ENCODE measurements at regions not wholly inside any gene's neighbourhood (a gene's known extent, or its start where the extent isn't known, plus 50 kb on each side); places are given as distances from the start of the nearest gene placed in this dataset.

- intact Hi-C loops (cut with micrococcal nuclease), result no loop called here
Observed at GRCh38 chr10:111967116-111967515, 216.4 kb downstream of the GPAM start.

GRCh38 chr10:111967547-111967946, 216.0 kb downstream of the GPAM start:
- no peak for DNase-seq
- no peaks in the 10 kb centered on the region for H3K4me1 ChIP-seq
- TF ChIP-seq, protein P1, sequence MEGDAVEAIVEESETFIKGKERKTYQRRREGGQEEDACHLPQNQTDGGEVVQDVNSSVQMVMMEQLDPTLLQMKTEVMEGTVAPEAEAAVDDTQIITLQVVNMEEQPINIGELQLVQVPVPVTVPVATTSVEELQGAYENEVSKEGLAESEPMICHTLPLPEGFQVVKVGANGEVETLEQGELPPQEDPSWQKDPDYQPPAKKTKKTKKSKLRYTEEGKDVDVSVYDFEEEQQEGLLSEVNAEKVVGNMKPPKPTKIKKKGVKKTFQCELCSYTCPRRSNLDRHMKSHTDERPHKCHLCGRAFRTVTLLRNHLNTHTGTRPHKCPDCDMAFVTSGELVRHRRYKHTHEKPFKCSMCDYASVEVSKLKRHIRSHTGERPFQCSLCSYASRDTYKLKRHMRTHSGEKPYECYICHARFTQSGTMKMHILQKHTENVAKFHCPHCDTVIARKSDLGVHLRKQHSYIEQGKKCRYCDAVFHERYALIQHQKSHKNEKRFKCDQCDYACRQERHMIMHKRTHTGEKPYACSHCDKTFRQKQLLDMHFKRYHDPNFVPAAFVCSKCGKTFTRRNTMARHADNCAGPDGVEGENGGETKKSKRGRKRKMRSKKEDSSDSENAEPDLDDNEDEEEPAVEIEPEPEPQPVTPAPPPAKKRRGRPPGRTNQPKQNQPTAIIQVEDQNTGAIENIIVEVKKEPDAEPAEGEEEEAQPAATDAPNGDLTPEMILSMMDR (IDR thresholded peaks at IDR 0.05; ENCODE audit: borderline replicate concordance), result no peak
- H3K9me3 ChIP-seq (replicated peaks), result peaks cover 9% of the 10 kb centered on the region
- H3K27me3 ChIP-seq (ENCODE audit: low read depth), result no peaks in the 10 kb centered on the region
- intact Hi-C loops (cut with micrococcal nuclease), result no loop called here
- H3K36me3 ChIP-seq, result no peaks in the 10 kb centered on the region
- no peak overlapping the region for H3K4me3 ChIP-seq
- no peak overlapping the region for H3K27ac ChIP-seq (replicated peaks)

More at GRCh38 chr10:111967116-111967515, 216.4 kb downstream of the GPAM start:
- H3K4me3 ChIP-seq, result no peak overlapping the region
- H3K4me1 ChIP-seq, result no peaks in the 10 kb centered on the region
- no peaks in the 10 kb centered on the region for H3K27me3 ChIP-seq (ENCODE audit: low read depth)
- H3K27ac ChIP-seq (replicated peaks), result no peak overlapping the region
- H3K36me3 ChIP-seq, result no peaks in the 10 kb centered on the region
- H3K9me3 ChIP-seq (replicated peaks), result peaks cover 9% of the 10 kb centered on the region
- TF ChIP-seq, protein P1 (IDR thresholded peaks at IDR 0.05; ENCODE audit: borderline replicate concordance), result no peak
- no peak for DNase-seq

- Histone ChIP-seq H3K27ac (replicated peaks) (no peak overlapping the region), H3K4me1 (no peaks in the 10 kb centered on the region), H3K4me3 (no peak overlapping the region), H3K36me3 (no peaks in the 10 kb centered on the region), H3K9me3 (replicated peaks) (peaks cover 9% of the 10 kb centered on the region), H3K27me3 (ENCODE audit: low read depth) (no peaks in the 10 kb centered on the region)
- TF ChIP-seq, protein P1 (IDR thresholded peaks at IDR 0.05; ENCODE audit: borderline replicate concordance), result no peak
- intact Hi-C loops (cut with micrococcal nuclease), result no loop called here
- no peak for DNase-seq
Observed at GRCh38 chr10:111968647-111969046, 214.9 kb downstream of the GPAM start.

DNA sequence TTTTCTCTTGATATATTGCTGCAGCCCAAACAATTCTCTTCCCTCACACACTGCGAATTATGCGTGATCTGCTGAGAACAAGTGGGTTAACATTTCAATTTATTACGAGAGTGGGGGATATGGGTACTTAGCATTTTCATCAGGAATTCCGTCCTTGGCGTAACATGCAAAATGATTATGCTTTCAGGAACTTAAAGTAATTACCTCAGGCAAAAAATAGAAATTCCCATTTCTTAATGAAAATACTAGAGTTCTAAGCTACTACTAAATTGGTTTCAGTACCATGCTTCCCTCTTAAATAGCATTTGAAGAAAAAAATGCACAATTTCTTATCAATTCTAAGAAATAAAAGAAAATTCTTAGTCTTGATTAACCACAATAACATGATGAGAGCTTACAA, 213.5 kb downstream of the GPAM start:
- H3K4me1 ChIP-seq, result no peaks in the 10 kb centered on the region
- no peaks in the 10 kb centered on the region for H3K27me3 ChIP-seq (ENCODE audit: low read depth)
- intact Hi-C loops (cut with micrococcal nuclease), result no loop called here
- TF ChIP-seq, protein P1 (IDR thresholded peaks at IDR 0.05; ENCODE audit: borderline replicate concordance), result no peak
- DNase-seq, result no peak
- no peak overlapping the region for H3K4me3 ChIP-seq
- H3K27ac ChIP-seq (replicated peaks), result no peak overlapping the region
- H3K36me3 ChIP-seq, result no peaks in the 10 kb centered on the region
- peaks cover 9% of the 10 kb centered on the region for H3K9me3 ChIP-seq (replicated peaks)

- TF ChIP-seq, protein P1 (IDR thresholded peaks at IDR 0.05; ENCODE audit: borderline replicate concordance), result no peak
- DNase-seq, result no peak
- Histone ChIP-seq H3K4me3 (no peak overlapping the region), H3K27ac (replicated peaks) (no peak overlapping the region), H3K4me1 (no peaks in the 10 kb centered on the region), H3K36me3 (no peaks in the 10 kb centered on the region), H3K27me3 (ENCODE audit: low read depth) (no peaks in the 10 kb centered on the region), H3K9me3 (replicated peaks) (peaks cover 4% of the 10 kb centered on the region)
- intact Hi-C loops (cut with micrococcal nuclease), result no loop called here
Observed at GRCh38 chr10:111972109-111972508, 211.5 kb downstream of the GPAM start.

DNA sequence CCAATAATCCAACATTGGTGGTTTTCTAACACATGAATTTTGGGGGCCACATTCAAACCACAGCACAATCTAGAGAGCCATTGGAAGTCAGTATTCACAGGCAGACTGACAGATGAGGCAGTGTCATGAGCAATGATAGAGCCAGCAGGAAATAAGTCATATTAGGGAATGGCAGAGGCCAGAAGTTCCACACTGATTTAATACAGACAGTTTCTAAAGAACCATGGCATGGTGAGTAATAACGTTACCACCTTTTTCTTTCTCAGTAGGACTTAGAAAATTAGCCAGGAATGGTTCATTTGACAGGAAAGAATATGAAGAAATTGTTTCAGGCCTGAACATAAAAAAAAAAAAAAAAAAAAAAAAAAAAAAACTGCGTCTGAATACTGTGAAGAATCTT, 210.3 kb downstream of the GPAM start:
- Histone ChIP-seq H3K4me1 (no peaks in the 10 kb centered on the region), H3K27me3 (ENCODE audit: low read depth) (no peaks in the 10 kb centered on the region), H3K36me3 (no peaks in the 10 kb centered on the region), H3K9me3 (replicated peaks) (no peaks in the 10 kb centered on the region), H3K4me3 (no peak overlapping the region), H3K27ac (replicated peaks) (no peak overlapping the region)
- intact Hi-C loops (cut with micrococcal nuclease), result no loop called here
- no peak for DNase-seq
- TF ChIP-seq, protein P1 (IDR thresholded peaks at IDR 0.05; ENCODE audit: borderline replicate concordance), result no peak
